NCI-H1436 treated with DMSO at 0.1 percent for 48 hours (cell line): ENCODE measurements at regions not wholly inside any gene's neighbourhood (a gene's known extent, or its start where the extent isn't known, plus 50 kb on each side); places are given as distances from the start of the nearest gene placed in this dataset.
A peak's percentile ranks its signal among the peaks of the same experiment; 100 is the strongest.

Experiments
- DNase-seq: peaks from one replicate; lab custom pipeline; 2025; lab: John Stamatoyannopoulos, UW

GRCh38 chrX:46447384-46447783 lies 97.8 kb downstream of the ZNF674 start:
- no peak for DNase-seq

- DNase-seq: no peak
Observed at GRCh38 chrX:46446727-46447378, 98.4 kb downstream of the ZNF674 start.

- no peak for DNase-seq
Observed at GRCh38 chrX:46444011-46444410, 101.2 kb downstream of the ZNF674 start.

- DNase-seq: no peak
Observed at GRCh38 chrX:46436744-46437143, 108.5 kb downstream of the ZNF674 start.

- DNase-seq: no peak
Observed at GRCh38 chrX:46433892-46434291, 111.3 kb downstream of the ZNF674 start.

- no peak for DNase-seq
Observed at GRCh38 chrX:46408553-46409407, 136.4 kb downstream of the ZNF674 start.

- DNase-seq: no peak
Observed at GRCh38 chrX:46407753-46408130, 137.5 kb downstream of the ZNF674 start.

GRCh38 chrX:46407036-46407752 lies 138.0 kb downstream of the ZNF674 start:
- no peak for DNase-seq

GRCh38 chrX:46404774-46405173 lies 140.4 kb downstream of the ZNF674 start:
- no peak for DNase-seq

GRCh38 chrX:46400530-46401443 lies 144.4 kb downstream of the ZNF674 start:
- no peak for DNase-seq

- no peak for DNase-seq
Observed at GRCh38 chrX:46398874-46399273, 146.3 kb downstream of the ZNF674 start.

- no peak for DNase-seq
Observed at GRCh38 chrX:46398126-46398525, 147.1 kb downstream of the ZNF674 start.

- DNase-seq: no peak
Observed at GRCh38 chrX:46386511-46386910, 158.7 kb downstream of the ZNF674 start.

GRCh38 chrX:46383006-46383405 lies 162.2 kb downstream of the ZNF674 start:
- DNase-seq: no peak

GRCh38 chrX:46382595-46382994 lies 162.6 kb downstream of the ZNF674 start:
- no peak for DNase-seq

GRCh38 chrX:46381630-46382029 lies 163.6 kb downstream of the ZNF674 start:
- DNase-seq: no peak

- DNase-seq: no peak
Observed at GRCh38 chrX:46380148-46380752, 165.0 kb downstream of the ZNF674 start.

- DNase-seq: peak; percentile 3
Observed at GRCh38 chrX:46376246-46376885, 168.9 kb downstream of the ZNF674 start.

- DNase-seq: no peak
Observed at GRCh38 chrX:46375831-46376230, 169.4 kb downstream of the ZNF674 start.

- DNase-seq: no peak
Observed at GRCh38 chrX:46374371-46374770, 170.8 kb downstream of the ZNF674 start.

- DNase-seq: no peak
Observed at GRCh38 chrX:46367491-46367890, 177.7 kb downstream of the ZNF674 start.
